GM19438 (cell line): ENCODE measurements at regions not wholly inside any gene's neighbourhood (a gene's known extent, or its start where the extent isn't known, plus 50 kb on each side); places are given as distances from the start of the nearest gene placed in this dataset.

Source experiments
- ATAC-seq: cut with Tn5 transposase; IDR thresholded peaks from one replicate; pipeline ENCODE4 v1.9.1; 2021; ENCODE audit warnings: low read depth; ENCODE audit not compliant: unreplicated experiment

GRCh38 chr13:61831026-61831425 lies 415.4 kb upstream of the PCDH20 start:
- no peak for ATAC-seq

GRCh38 chr13:61830475-61830874 lies 414.8 kb upstream of the PCDH20 start:
- ATAC-seq, result no peak

DNA sequence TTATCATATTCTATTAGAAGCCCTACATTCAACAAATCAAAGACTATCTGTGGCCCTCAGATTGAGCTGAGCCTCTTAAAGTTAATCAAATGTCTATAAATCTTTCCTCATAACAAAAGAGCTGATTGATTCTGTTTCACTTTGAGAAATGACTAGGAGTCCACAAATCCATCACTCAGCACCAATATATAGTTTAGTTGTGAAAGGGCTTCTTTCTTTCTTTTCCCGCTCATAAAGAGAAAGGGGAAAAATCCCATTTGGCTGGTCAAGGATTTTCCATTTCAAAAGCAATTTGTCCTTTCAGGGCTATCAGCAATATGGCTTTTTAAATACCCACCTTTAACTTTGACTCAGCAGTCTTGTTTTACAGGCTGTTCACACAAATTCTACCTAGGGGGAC lies 408.5 kb upstream of the PCDH20 start:
- no peak for ATAC-seq

DNA sequence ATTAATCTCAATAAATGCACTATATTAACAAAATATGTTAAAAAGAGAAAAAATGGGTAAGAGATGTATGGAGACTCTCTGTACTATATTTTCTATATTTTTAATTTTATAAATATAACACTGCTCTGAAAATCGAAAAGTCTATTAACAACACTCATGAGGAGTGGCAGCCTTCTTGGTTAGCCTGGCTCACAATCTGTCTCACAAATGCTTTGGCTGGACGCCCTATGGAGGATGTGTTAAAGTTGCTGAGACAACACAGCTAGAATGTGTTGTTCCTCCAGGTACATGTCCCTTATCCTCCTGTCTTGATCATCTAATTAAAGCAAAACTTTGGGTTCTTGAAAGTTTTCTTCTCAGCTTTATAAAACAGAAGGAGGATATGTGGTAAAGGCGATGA lies 396.6 kb upstream of the PCDH20 start:
- ATAC-seq, result no peak

GRCh38 chr13:61810065-61810464 lies 394.4 kb upstream of the PCDH20 start:
- ATAC-seq, result no peak

GRCh38 chr13:61797397-61797796 lies 381.7 kb upstream of the PCDH20 start:
- ATAC-seq, result no peak

DNA sequence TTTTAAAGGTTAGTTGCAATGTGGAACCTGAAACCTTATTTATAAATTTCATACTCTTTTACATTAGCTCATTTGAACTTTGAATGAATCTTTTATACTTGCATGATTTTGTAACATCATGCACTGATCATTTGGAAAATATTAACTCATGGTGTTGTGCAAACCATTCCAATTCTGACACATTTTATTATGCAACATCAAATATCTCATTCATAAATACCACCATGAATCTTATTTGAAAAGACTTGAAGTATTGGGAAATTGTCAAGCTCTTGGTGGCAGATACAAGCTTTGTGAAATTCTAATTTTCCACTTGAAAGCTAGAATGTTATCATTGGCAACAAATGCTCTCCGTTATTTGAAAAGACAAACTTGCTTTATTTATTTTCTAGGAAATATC lies 379.9 kb upstream of the PCDH20 start:
- no peak for ATAC-seq

- no peak for ATAC-seq
Measured at GRCh38 chr13:61779456-61779855, 363.8 kb upstream of the PCDH20 start.

- ATAC-seq, result no peak
Measured at GRCh38 chr13:61778531-61778930, 362.9 kb upstream of the PCDH20 start.

GRCh38 chr13:61777899-61778298 lies 362.2 kb upstream of the PCDH20 start:
- ATAC-seq, result no peak

GRCh38 chr13:61777271-61777670 lies 361.6 kb upstream of the PCDH20 start:
- ATAC-seq, result no peak

DNA sequence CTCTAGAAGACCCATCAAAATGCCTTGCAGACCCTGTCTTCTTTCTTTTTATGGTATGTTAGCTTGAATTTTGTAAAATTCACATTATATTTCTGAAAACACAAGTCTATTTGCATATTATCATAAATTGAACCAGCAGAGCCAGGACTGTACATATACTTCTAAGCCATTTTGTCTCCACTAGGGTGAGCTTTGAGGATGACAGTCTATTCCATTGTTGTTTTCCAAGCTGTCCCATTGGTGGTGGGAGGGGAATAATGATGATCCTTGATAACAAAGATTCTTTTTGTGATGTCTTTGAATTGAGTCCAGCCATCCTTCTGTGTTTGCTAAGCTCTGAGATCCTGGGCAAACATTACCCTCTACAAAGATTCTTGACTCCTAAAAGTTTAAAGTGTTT lies 359.3 kb upstream of the PCDH20 start:
- ATAC-seq, result no peak

GRCh38 chr13:61770681-61771080 lies 355.0 kb upstream of the PCDH20 start:
- no peak for ATAC-seq

- ATAC-seq, result no peak
Measured at GRCh38 chr13:61768175-61768574, 352.5 kb upstream of the PCDH20 start.

GRCh38 chr13:61766667-61767058 lies 351.0 kb upstream of the PCDH20 start:
- no peak for ATAC-seq

- no peak for ATAC-seq
Measured at GRCh38 chr13:61765940-61766666, 350.5 kb upstream of the PCDH20 start.

DNA sequence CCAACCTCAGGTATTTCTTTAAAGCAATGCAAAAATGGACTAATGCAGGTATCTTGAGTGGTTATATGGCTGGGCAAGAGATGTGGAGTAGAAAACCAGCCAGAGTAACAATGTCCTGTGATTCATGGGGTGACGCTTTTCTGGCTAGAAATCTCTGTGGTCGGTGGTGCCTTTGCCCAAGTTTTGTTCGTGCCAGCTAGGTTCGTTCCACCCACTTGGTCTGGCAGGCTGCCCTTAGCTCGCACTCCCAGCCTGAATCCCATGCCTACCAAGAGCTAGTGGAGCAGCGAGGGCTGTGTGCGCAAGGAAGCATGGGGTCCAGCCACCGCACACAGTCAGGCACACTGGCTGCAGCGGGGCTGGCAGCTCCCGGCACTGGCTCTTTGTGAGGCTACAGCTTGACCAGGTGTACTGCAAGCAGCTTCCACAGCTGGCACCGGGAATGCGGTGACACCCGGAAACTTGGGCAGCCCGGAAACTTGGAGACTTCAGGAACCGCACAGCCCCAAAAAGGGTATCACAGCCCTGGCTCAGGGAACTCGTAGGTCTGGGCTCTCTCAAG lies 349.6 kb upstream of the PCDH20 start:
- no peak for ATAC-seq

- ATAC-seq, result no peak
Measured at GRCh38 chr13:61761690-61762089, 346.0 kb upstream of the PCDH20 start.

DNA sequence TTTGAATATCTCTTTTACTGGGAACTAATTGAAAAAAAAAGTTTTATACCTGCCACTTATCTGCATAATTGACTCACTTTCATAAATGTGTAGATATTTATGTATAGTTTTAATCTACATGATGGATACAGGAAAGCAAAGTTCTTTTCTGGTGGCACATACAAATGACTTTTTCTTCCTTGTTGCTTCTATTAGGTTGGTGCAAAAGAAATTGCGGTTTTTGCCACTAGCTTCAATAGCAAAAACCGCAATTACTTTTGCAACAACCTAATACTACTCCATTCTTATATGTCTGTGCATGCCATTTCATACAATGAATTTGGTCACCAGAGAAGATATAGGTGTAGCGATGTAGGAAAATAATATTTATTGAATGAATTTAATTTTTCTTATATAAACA lies 344.5 kb upstream of the PCDH20 start:
- no peak for ATAC-seq

- ATAC-seq, result no peak
Measured at GRCh38 chr13:61756031-61756430, 340.4 kb upstream of the PCDH20 start.

DNA sequence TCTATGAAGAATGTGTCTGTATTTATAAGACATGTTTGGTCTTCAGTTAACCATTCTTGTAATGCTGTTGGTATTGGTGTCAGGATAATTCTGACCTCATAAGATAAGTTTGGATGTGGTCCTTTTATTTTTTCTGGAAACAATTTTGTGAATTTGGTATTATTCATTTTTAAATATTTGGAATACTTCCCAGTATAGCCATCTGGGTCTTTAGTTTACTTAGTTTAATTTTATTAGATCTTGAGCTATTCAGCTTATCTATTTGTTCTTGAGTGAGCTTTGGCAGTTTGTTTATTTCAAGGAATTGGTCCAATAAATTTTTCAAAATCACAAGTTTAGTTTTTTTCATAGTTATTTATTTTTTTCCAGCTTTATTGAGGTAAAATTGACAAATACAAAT lies 335.4 kb upstream of the PCDH20 start:
- no peak for ATAC-seq

DNA sequence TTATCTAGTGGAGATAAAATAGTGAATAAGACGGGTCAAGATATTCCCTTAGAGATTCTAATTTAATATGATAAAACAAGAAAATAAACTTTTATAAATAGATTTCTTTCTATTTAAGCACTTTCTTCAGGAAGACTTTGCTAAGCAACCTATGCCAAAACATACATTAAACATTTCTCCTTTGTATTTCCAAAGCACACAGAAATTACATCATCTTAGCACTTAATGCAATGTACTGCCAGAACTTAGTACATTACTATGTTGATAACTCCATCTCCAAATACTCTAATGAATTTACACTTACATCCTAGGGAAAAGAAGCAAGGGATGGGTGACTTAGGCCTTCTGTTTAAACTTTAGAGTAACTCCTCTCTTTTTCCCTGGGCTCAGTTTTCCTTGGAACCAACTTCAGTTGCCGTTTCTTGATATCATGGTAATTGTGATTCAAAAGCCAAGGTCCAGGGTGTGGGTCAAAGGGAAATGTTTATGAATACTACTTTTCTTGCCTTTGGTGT lies 322.6 kb upstream of the PCDH20 start:
- ATAC-seq, result no peak
